GM12865 (cell line): ENCODE measurements at regions not wholly inside any gene's neighbourhood (a gene's known extent, or its start where the extent isn't known, plus 50 kb on each side); places are given as distances from the start of the nearest gene placed in this dataset.

Experiments used
- DNase-seq: peaks from one replicate; pipeline ENCODE4 v3.0.0; 2010; ENCODE audit warnings: low read depth
- H3K4me3 ChIP-seq: 2 replicates; pipeline ENCODE4 v1.5.1; 2011; ENCODE audit warnings: mild to moderate bottlenecking, low read depth, low read length, control low read depth
- CTCF ChIP-seq: IDR thresholded peaks from 2 replicates; pipeline ENCODE4 v1.5.1; 2011; ENCODE audit warnings: low read length, control low read depth, low read depth, inconsistent platforms; ENCODE audit not compliant: insufficient read depth; ENCODE audit errors: missing control alignments

GRCh38 chr18:40985436-40985835, 969.6 kb upstream of the PIK3C3 start:
- H3K4me3 ChIP-seq: no peak overlapping the region
- TF ChIP-seq CTCF: no peak
- no peak for DNase-seq

- no peak for DNase-seq
- no peak for TF ChIP-seq CTCF
- H3K4me3 ChIP-seq: no peak overlapping the region
These were observed 970.2 kb upstream of the PIK3C3 start for GRCh38 chr18:40984856-40985255.

- no peak for TF ChIP-seq CTCF
- no peak for DNase-seq
- H3K4me3 ChIP-seq: no peak overlapping the region
These were observed 971.2 kb upstream of the PIK3C3 start for GRCh38 chr18:40983835-40984234.

- no peak for TF ChIP-seq CTCF
- DNase-seq: no peak
- H3K4me3 ChIP-seq: no peak overlapping the region
These were observed 974.9 kb upstream of the PIK3C3 start for GRCh38 chr18:40980171-40980570.

- H3K4me3 ChIP-seq: no peak overlapping the region
- no peak for DNase-seq
- TF ChIP-seq CTCF: no peak
These were observed 979.0 kb upstream of the PIK3C3 start for GRCh38 chr18:40976050-40976449.

- no peak for TF ChIP-seq CTCF
- H3K4me3 ChIP-seq: no peak overlapping the region
- DNase-seq: no peak
These were observed 980.6 kb upstream of the PIK3C3 start for GRCh38 chr18:40974448-40974847.

GRCh38 chr18:40962784-40963183, 992.2 kb upstream of the PIK3C3 start:
- TF ChIP-seq CTCF: no peak
- H3K4me3 ChIP-seq: no peak overlapping the region
- no peak for DNase-seq
